Astrocyte (in vitro differentiated cells and primary cell): ENCODE measurements at regions not wholly inside any gene's neighbourhood (a gene's known extent, or its start where the extent isn't known, plus 50 kb on each side); places are given as distances from the start of the nearest gene placed in this dataset.

Experiments used
- DNase-seq: peaks from one replicate; pipeline ENCODE4 v3.0.0-alpha.2; 2010; ENCODE audit warnings: low read depth
- FAIRE-seq: peaks from 2 replicates; lab custom pipeline; 2011; peaks lifted over from hg19 to GRCh38; lab: Jason Lieb, UNC
- H2AFZ ChIP-seq: 2 replicates; pipeline ENCODE4 v1.6.0; 2012; ENCODE audit warnings: low read depth, low read length, inconsistent platforms
- H3K27ac ChIP-seq: 2 replicates; pipeline ENCODE4 v1.5.1; 2011; ENCODE audit warnings: low read depth, low read length, inconsistent platforms
- H3K27me3 ChIP-seq: 2 replicates; pipeline ENCODE4 v1.6.0; 2011; ENCODE audit warnings: low read length, inconsistent platforms; ENCODE audit not compliant: insufficient read depth
- H3K36me3 ChIP-seq: 2 replicates; pipeline ENCODE4 v1.5.1; 2011; ENCODE audit warnings: low read length, inconsistent platforms; ENCODE audit not compliant: insufficient read depth
- H3K4me1 ChIP-seq: 2 replicates; pipeline ENCODE4 v1.5.1; 2011; ENCODE audit warnings: low read length, inconsistent platforms; ENCODE audit not compliant: insufficient read depth
- H3K4me2 ChIP-seq: 2 replicates; pipeline ENCODE4 v1.6.0; 2012; ENCODE audit warnings: low read length, inconsistent platforms
- H3K4me3 ChIP-seq: 2 replicates; pipeline ENCODE4 v1.5.1; 2011; ENCODE audit warnings: low read depth, mild to moderate bottlenecking, low read length, inconsistent platforms; ENCODE audit not compliant: insufficient read depth
- H3K79me2 ChIP-seq: 2 replicates; pipeline ENCODE4 v1.6.0; 2012; ENCODE audit warnings: mild to moderate bottlenecking, low read length, inconsistent platforms; ENCODE audit not compliant: insufficient read depth
- H3K9ac ChIP-seq: 2 replicates; pipeline ENCODE4 v1.6.0; 2012; ENCODE audit warnings: mild to moderate bottlenecking, low read length, inconsistent platforms
- H3K9me3 ChIP-seq: 2 replicates; pipeline ENCODE4 v1.5.1; 2012; ENCODE audit warnings: low read depth, mild to moderate bottlenecking, low read length, inconsistent platforms; ENCODE audit not compliant: insufficient read depth
- H4K20me1 ChIP-seq: 2 replicates; pipeline ENCODE4 v1.6.0; 2012; ENCODE audit warnings: low read length, inconsistent platforms; ENCODE audit not compliant: insufficient read depth
- H3K27ac Mint-ChIP-seq: one replicate; pipeline ENCODE4 v1.8.0; 2021; ENCODE audit warnings: mild to moderate bottlenecking, mixed read lengths; ENCODE audit not compliant: unreplicated experiment
- H3K27me3 Mint-ChIP-seq: one replicate; pipeline ENCODE4 v1.8.0; 2021; ENCODE audit warnings: low read depth, mixed read lengths; ENCODE audit not compliant: unreplicated experiment
- H3K36me3 Mint-ChIP-seq: one replicate; pipeline ENCODE4 v1.8.0; 2021; ENCODE audit warnings: low read depth, mixed read lengths; ENCODE audit not compliant: unreplicated experiment
- H3K4me1 Mint-ChIP-seq: one replicate; pipeline ENCODE4 v1.8.0; 2021; ENCODE audit warnings: low read depth, mixed read lengths; ENCODE audit not compliant: unreplicated experiment
- H3K4me3 Mint-ChIP-seq: one replicate; pipeline ENCODE4 v1.8.0; 2021; ENCODE audit warnings: mild to moderate bottlenecking, moderate library complexity, mixed read lengths; ENCODE audit not compliant: unreplicated experiment
- H3K9me3 Mint-ChIP-seq: one replicate; pipeline ENCODE4 v1.8.0; 2021; ENCODE audit warnings: mild to moderate bottlenecking, mixed read lengths; ENCODE audit not compliant: unreplicated experiment
- CTCF ChIP-seq: IDR thresholded peaks from 2 replicates; pipeline ENCODE4 v1.5.1; 2011; ENCODE audit warnings: low read depth, mild to moderate bottlenecking, inconsistent platforms, low read length, moderate library complexity; ENCODE audit not compliant: insufficient read depth
- EZH2 ChIP-seq: IDR thresholded peaks from 2 replicates; pipeline ENCODE4 v1.6.1; 2012; ENCODE audit warnings: mild to moderate bottlenecking, low read length, inconsistent platforms; ENCODE audit not compliant: insufficient read depth

- Mint-ChIP-seq H3K36me3 (no peaks in the 10 kb centered on the region), H3K4me3 (no peak overlapping the region), H3K27me3 (no peaks in the 10 kb centered on the region), H3K27ac (no peak overlapping the region), H3K4me1 (no peaks in the 10 kb centered on the region), H3K9me3 (no peaks in the 10 kb centered on the region)
- Histone ChIP-seq H4K20me1 (no peaks in the 10 kb centered on the region), H3K4me1 (no peaks in the 10 kb centered on the region), H3K4me2 (no peak overlapping the region), H3K79me2 (no peaks in the 10 kb centered on the region), H3K9ac (no peak overlapping the region), H3K27ac (no peak overlapping the region), H2AFZ (no peak overlapping the region), H3K9me3 (no peaks in the 10 kb centered on the region), H3K27me3 (no peaks in the 10 kb centered on the region), H3K4me3 (no peak overlapping the region), H3K36me3 (no peaks in the 10 kb centered on the region)
- FAIRE-seq (no peak), DNase-seq (no peak)
- TF ChIP-seq EZH2: no peak
These were observed 618.0 kb downstream of the CCDC85A start for GRCh38 chr2:56801770-56802169.

- FAIRE-seq (no peak), DNase-seq (no peak)
- no peaks in the 10 kb centered on the region for H3K4me1 ChIP-seq
- H3K4me2 ChIP-seq: no peak overlapping the region
- Mint-ChIP-seq H3K9me3 (no peaks in the 10 kb centered on the region), H3K4me3 (no peak overlapping the region), H3K27me3 (no peaks in the 10 kb centered on the region), H3K27ac (no peak overlapping the region), H3K36me3 (no peaks in the 10 kb centered on the region), H3K4me1 (no peaks in the 10 kb centered on the region)
- no peak overlapping the region for H2AFZ ChIP-seq
- H3K27ac ChIP-seq: no peak overlapping the region
- H3K36me3 ChIP-seq: no peaks in the 10 kb centered on the region
- no peak overlapping the region for H3K9ac ChIP-seq
- H3K9me3 ChIP-seq: no peaks in the 10 kb centered on the region
- no peaks in the 10 kb centered on the region for H4K20me1 ChIP-seq
- H3K79me2 ChIP-seq: no peaks in the 10 kb centered on the region
- H3K4me3 ChIP-seq: no peak overlapping the region
- TF ChIP-seq CTCF: no peak
- no peak for TF ChIP-seq EZH2
- no peaks in the 10 kb centered on the region for H3K27me3 ChIP-seq
These were observed 619.8 kb downstream of the CCDC85A start for GRCh38 chr2:56803596-56803995.

GRCh38 chr2:56806924-56807323 is 623.1 kb downstream of the CCDC85A start:
- no peaks in the 10 kb centered on the region for H3K4me1 Mint-ChIP-seq
- Histone ChIP-seq H3K9me3 (no peaks in the 10 kb centered on the region), H3K27ac (no peak overlapping the region), H2AFZ (no peak overlapping the region), H4K20me1 (no peaks in the 10 kb centered on the region), H3K4me3 (no peak overlapping the region), H3K27me3 (no peaks in the 10 kb centered on the region), H3K36me3 (no peaks in the 10 kb centered on the region), H3K79me2 (no peaks in the 10 kb centered on the region), H3K9ac (no peak overlapping the region), H3K4me2 (no peak overlapping the region), H3K4me1 (no peaks in the 10 kb centered on the region)
- no peaks in the 10 kb centered on the region for H3K27me3 Mint-ChIP-seq
- DNase-seq (no peak), FAIRE-seq (no peak)
- no peak overlapping the region for H3K4me3 Mint-ChIP-seq
- TF ChIP-seq EZH2: no peak
- TF ChIP-seq CTCF: no peak
- H3K27ac Mint-ChIP-seq: no peak overlapping the region
- H3K36me3 Mint-ChIP-seq: no peaks in the 10 kb centered on the region
- H3K9me3 Mint-ChIP-seq: no peaks in the 10 kb centered on the region
